GM18508 (cell line): ENCODE measurements at regions not wholly inside any gene's neighbourhood (a gene's known extent, or its start where the extent isn't known, plus 50 kb on each side); places are given as distances from the start of the nearest gene placed in this dataset.
"Not testable (repeated sequence)": the region's sequence is repeated elsewhere in the genome, so short reads cannot be mapped to it uniquely, and the experiment has no call there.

Source experiments
- ATAC-seq: cut with Tn5 transposase; IDR thresholded peaks from one replicate; pipeline ENCODE4 v1.9.1; 2021; ENCODE audit warnings: moderate number of reproducible peaks; ENCODE audit not compliant: insufficient read depth, unreplicated experiment

GRCh38 chr14:106179761-106180160 lies 653.4 kb downstream of the TMEM121 start:
- no peak for ATAC-seq

GRCh38 chr14:106184771-106185170 lies 658.4 kb downstream of the TMEM121 start:
- not testable (repeated sequence) for ATAC-seq

GRCh38 chr14:106185174-106185836 lies 658.9 kb downstream of the TMEM121 start:
- ATAC-seq, result not testable (repeated sequence)

- ATAC-seq, result no peak
These were observed 659.5 kb downstream of the TMEM121 start for GRCh38 chr14:106185837-106186233.

GRCh38 chr14:106187216-106187615 lies 660.8 kb downstream of the TMEM121 start:
- ATAC-seq, result no peak

- not testable (repeated sequence) for ATAC-seq
These were observed 666.3 kb downstream of the TMEM121 start for GRCh38 chr14:106192701-106193100.

GRCh38 chr14:106196459-106196858 lies 670.1 kb downstream of the TMEM121 start:
- ATAC-seq, result not testable (repeated sequence)

GRCh38 chr14:106197264-106197663 lies 670.9 kb downstream of the TMEM121 start:
- ATAC-seq, result not testable (repeated sequence)

GRCh38 chr14:106199097-106199496 lies 672.7 kb downstream of the TMEM121 start:
- ATAC-seq, result no peak

- no peak for ATAC-seq
These were observed 674.3 kb downstream of the TMEM121 start for GRCh38 chr14:106200541-106201315.

GRCh38 chr14:106201376-106201775 lies 675.0 kb downstream of the TMEM121 start:
- no peak for ATAC-seq

- no peak for ATAC-seq
These were observed 677.1 kb downstream of the TMEM121 start for GRCh38 chr14:106203438-106203837.

GRCh38 chr14:106204063-106204462 lies 677.7 kb downstream of the TMEM121 start:
- no peak for ATAC-seq

- ATAC-seq, result no peak
These were observed 680.9 kb downstream of the TMEM121 start for GRCh38 chr14:106207316-106207715.

- ATAC-seq, result no peak
These were observed 682.4 kb downstream of the TMEM121 start for GRCh38 chr14:106208794-106209193.

GRCh38 chr14:106209755-106210154 lies 683.4 kb downstream of the TMEM121 start:
- no peak for ATAC-seq

GRCh38 chr14:106210650-106211049 lies 684.3 kb downstream of the TMEM121 start:
- no peak for ATAC-seq

- ATAC-seq, result no peak
These were observed 685.0 kb downstream of the TMEM121 start for GRCh38 chr14:106211334-106211900.

- no peak for ATAC-seq
These were observed 688.8 kb downstream of the TMEM121 start for GRCh38 chr14:106215229-106215628.

GRCh38 chr14:106216679-106217078 lies 690.3 kb downstream of the TMEM121 start:
- no peak for ATAC-seq

GRCh38 chr14:106218174-106218573 lies 691.8 kb downstream of the TMEM121 start:
- ATAC-seq, result no peak
